Adrenal gland (tissue), 5 donors: ENCODE measurements at regions not wholly inside any gene's neighbourhood (a gene's known extent, or its start where the extent isn't known, plus 50 kb on each side); places are given as distances from the start of the nearest gene placed in this dataset.

Source experiments
- CTCF ChIP-seq, 6 experiments: fragments of 450-650 bp in 4 of 6; fragments of 200-600 bp in 2 of 6; sonication (generic) in 1 of 6; IDR thresholded peaks; 1 replicate in 5 of 6; 2 replicates in 1 of 6; pipeline versions ENCODE4 v1.5.1 to v1.8.0; 2016 to 2021; ENCODE audit warnings: antibody characterized with exemption in 6 of 6, mild to moderate bottlenecking in 2 of 6, moderate library complexity in 1 of 6
- POLR2A ChIP-seq, 2 donors: fragments of 450-650 bp; IDR thresholded peaks; one replicate each; pipeline ENCODE4 v1.6.1; 2017; ENCODE audit warnings: antibody characterized with exemption in 2 of 2, mild to moderate bottlenecking in 2 of 2, moderate library complexity in 1 of 2
- donor health status: DM: no; HTN: no; CAD: no.

GRCh38 chr15:77710637-77711036 is 77.9 kb upstream of the LINGO1 start:
- no peak for TF ChIP-seq CTCF (IDR thresholded peaks at IDR 0.05)
- TF ChIP-seq POLR2A (IDR thresholded peaks at IDR 0.05), result no peak
